HG03159 (cell line): ENCODE measurements at regions not wholly inside any gene's neighbourhood (a gene's known extent, or its start where the extent isn't known, plus 50 kb on each side); places are given as distances from the start of the nearest gene placed in this dataset.
A peak's percentile ranks its signal among the peaks of the same experiment; 100 is the strongest.
"Not testable (repeated sequence)": the region's sequence is repeated elsewhere in the genome, so short reads cannot be mapped to it uniquely, and the experiment has no call there.

ENCODE experiments used
- ATAC-seq: cut with Tn5 transposase; IDR thresholded peaks from one replicate; pipeline ENCODE4 v1.9.1; 2021; ENCODE audit warnings: mild to moderate bottlenecking, moderate library complexity; ENCODE audit not compliant: unreplicated experiment

DNA sequence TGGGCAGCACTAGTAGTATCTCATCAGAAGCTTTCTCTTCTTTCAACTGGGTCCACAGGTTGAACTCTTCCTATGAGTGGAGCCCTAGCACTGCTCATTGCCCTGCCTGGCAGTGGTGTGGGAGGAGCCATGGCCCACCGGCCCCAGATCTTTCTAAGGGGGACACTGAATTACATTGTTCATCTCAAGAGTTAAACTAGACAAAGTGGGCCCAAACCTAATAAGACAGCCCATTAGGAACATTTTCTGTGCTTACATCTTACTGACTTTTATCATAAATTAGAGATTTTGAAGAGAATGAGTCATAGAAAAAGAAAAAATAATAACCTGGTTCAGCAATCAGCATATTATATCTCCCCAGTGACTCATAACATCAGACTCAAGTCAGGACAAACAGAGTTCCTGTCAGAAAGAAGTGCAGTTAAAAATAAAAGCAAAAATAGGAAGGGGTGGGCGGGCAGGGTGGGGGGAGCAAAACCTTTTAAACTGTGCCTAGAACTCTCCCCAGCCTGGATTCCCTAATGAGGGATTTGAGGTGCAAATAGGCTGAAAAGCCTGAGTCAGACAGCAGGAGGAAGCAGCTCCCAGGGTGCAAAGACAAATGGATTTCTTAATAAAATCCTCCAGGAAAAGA is 161.6 kb upstream of the TRIB2 start:
- ATAC-seq = no peak

DNA sequence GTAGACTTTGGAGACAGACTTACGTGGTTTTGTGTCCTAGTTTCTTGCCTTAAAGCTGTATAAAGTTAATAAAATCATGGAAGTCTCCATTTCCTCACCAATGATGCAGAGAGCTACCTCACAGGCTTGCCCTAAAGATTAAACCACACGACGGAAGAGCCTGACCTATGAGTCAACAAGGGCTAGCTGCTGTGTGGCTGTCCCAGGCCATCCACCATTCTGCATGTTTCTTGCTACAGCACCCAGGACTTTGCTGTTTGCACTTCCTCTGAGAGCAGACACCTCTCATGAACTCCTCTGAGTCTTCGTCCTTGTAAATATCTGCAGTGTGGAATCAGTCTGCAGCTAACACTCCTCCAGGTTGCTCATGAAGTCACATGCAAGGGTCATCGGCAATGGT is 160.0 kb upstream of the TRIB2 start:
- ATAC-seq = no peak

DNA sequence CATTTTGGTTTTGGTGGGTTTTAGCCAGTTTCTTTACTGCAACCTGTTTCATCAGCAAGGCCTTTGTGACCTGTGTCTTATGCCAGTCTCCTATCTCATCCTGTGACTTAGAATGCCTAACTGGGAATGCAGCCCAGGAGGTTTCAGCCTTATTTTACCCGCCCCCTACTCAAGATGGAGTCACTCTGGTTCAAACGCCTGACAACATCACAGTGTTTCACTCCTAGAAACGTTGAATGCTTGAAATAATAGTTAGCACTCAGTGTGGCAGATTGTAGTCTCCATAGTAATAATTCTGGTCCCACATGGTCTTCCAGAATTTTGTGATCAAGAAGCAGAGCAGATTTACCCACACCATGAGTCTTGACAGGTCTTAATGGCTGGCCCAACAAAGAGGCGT is 159.0 kb upstream of the TRIB2 start:
- no peak for ATAC-seq

DNA sequence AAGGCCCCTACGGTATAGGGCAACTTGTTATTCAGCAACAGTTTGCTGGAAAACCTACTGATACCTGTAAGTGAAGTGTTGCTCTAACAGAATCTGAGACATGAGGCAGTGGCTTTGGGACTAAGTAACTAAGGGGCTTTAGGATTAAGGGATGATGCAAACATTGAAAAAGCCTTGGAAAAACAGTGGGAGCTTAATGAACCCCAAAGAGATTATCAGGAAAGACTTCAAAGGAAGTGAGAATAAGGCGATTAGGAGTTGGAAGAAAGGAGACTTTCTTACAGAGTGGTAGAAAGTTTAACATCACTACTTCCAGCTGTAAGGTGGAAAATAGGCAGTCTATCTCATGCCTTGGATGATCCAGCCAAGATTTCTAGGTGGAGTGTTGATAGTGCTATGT is 158.2 kb upstream of the TRIB2 start:
- ATAC-seq = no peak

DNA sequence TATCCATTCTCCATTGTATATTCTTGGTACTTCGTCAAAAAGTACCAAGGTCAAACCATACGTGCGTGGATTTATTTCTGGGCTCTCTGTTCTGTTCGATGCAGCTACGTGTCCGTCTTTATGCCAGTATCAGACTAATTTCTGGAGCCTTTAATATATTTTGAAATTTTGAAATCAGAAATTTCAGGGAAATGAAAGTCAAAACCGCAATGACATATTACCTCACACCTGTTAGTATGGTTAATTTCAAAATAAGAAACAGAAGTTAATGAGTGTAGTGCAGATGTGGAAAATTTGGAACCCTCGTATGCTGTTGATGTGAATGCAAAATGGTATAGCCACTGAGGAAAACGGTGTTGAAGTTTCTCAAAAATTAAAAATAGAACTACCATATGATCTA is 156.1 kb upstream of the TRIB2 start:
- ATAC-seq = no peak

DNA sequence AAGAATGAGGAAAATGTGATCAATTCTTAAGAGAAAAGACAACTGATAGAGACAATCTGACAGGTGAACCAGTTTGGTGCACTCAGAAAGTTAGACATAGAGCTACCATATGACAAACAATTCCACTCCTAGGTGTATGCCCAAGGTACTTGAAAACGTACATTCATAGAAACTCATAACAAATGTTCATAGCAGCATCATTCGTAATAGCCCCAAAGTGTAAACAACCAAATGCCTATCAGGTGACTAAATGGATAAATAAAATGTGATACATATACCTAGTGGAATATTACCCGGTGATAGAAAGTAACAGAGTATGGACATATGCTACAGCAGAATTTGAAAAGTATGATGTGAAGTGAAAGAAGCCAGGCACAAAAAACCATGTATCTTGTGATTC is 149.3 kb upstream of the TRIB2 start:
- ATAC-seq = no peak

DNA sequence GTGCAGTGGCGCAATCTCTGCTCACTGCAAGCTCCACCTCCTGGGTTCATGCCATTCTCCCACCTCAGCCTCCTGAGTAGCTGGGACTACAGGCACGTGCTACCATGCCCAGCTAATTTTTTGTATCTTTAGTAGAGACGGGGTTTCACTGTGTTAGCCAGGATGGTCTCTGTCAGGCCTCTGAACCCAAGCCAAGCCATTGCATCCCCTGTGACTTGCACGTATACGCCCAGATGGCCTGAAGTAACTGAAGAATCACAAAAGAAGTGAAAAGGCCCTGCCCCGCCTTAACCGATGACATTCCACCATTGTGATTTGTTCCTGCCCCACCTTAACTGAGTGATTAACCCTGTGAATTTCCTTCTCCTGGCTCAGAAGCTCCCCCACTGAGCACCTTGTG is 147.2 kb upstream of the TRIB2 start:
- not testable (repeated sequence) for ATAC-seq

DNA sequence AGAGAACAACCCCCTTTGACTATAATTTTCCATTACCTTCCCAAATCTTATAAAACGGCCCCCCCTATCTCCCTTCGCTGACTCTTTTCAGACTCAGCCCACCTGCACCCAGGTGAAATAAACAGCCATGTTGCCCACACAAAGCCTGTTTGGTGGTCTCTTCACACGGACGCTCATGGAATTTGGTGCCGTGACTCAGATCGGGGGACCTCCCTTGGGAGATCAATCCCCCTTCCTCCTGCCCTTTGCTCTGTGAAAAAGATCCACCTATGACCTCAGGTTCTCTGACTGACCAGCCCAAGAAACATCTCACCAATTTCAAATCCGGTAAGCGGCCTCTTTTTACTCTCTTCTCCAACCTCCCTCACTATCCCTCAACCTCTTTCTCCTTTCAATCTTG is 146.8 kb upstream of the TRIB2 start:
- ATAC-seq = not testable (repeated sequence)

DNA sequence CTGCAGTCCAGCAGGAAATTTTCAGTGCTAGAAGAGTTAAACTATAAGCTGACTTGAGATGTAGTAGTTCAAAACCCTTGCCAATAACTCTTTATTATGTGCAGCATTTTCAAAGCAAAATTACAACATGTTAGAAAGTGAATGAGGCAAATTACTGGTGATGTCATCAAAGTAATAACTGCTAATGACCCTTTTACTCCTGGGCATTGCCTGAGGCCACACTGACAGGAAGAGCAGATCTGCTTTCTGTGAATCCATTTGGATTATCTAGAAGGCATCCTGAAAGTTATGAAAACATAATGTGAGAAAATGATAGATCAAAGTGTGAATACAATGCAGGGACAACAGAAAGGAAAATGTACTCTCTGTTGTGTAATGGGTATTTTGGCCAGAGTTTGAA is 139.6 kb upstream of the TRIB2 start:
- ATAC-seq = no peak

DNA sequence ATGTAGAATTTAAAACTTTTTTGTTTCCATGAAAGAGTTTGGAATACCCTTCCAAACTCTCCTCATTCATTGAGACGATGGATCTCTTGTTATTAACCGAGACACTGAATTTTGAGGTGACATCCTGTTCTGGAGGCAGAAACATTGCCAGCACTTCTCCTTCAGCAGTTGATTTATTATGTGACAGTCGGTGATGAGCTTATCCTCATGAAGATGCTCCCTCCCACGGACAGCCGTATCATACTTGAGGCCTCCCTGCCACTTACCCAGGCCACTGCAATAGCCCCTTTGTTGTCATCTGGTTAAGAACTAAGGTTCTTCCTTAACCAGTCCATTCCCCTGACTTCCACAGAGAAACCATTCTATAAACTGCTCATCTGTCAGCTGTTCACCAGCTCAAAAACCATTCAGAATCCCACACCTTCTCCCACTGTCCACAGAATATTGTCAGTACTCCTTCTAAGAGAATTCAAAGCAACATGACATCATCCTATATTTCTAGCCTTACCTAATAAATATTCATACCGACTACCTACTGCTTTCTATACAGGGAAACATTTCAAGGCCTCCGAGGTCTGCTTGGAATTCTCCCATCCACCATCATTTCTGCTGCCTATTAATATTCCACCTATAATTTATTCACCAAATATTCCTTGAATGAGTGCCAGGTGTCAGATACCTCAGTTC is 139.0 kb upstream of the TRIB2 start:
- ATAC-seq = no peak

DNA sequence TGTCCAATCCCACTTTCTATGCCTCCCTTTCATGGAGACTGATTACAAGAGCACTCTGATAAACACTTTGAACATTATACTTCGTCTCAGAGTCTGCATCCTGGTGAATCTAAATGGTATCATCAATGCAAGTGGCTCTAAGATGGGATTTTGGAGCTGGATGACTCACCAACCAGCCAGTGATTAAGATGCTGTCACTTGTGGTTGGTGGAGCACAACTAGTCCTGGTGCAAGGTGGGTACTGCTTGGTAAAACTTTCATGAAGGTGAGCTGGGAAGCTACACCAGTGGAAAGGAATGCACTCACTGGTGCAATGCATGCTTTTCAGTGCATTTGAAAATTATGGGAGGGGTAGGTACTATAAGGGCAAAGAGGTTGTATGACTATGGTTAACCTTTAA is 137.7 kb upstream of the TRIB2 start:
- ATAC-seq = no peak

DNA sequence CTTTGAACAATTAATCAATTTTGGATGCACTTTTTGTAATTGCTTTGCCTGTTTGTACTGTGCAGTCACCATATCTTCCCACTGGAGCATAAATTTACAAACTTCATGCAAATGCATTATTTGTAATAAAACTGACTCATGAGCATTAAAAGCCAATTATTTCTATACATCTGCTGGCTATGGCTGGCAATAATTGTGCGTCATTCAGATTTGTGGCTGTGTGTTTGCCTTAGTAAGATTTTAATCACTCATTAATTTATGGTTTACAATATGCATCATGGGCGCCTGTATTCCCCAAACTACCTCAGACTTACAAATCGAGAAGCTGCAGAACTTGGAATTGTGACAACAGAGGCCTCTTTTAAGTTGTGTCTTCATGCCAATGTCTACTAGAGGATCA is 132.4 kb upstream of the TRIB2 start:
- ATAC-seq = no peak

DNA sequence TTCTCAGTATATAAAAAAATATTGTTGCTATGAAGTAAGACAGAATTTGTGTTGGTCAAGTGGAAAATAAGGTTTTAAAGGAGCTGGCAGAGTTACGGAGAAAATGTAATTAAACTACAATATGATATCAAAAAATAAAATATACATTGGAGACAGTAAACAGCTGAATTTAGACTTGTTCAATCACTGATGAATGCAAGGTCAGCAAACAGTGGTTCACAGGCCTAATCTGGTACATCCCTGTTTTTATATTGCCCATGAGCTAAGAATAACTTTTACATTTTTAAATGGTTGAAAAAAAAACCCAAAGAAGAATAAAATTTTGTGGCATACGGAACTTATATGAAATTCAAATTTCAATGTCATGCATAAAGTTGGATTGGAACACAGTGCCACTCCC is 131.0 kb upstream of the TRIB2 start:
- ATAC-seq = no peak

DNA sequence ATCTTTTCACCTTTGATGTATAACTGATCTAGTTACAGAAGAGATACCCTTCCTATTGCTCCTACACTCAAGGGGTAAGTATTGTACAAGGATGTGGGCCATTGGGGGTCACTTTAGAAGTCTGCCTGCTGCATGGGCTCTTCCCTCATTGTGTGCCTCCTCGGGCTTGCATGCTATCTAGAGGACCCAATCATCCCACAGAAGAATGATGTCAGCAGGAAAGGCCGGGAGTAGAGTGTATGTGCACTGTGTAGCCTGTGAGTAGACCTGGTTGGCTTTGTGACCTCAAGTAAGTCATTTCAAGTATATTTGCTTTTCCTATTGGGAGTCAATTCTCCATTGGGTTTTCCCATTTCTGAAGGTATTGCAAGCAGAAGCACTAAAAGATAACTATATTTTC is 129.5 kb upstream of the TRIB2 start:
- no peak for ATAC-seq

DNA sequence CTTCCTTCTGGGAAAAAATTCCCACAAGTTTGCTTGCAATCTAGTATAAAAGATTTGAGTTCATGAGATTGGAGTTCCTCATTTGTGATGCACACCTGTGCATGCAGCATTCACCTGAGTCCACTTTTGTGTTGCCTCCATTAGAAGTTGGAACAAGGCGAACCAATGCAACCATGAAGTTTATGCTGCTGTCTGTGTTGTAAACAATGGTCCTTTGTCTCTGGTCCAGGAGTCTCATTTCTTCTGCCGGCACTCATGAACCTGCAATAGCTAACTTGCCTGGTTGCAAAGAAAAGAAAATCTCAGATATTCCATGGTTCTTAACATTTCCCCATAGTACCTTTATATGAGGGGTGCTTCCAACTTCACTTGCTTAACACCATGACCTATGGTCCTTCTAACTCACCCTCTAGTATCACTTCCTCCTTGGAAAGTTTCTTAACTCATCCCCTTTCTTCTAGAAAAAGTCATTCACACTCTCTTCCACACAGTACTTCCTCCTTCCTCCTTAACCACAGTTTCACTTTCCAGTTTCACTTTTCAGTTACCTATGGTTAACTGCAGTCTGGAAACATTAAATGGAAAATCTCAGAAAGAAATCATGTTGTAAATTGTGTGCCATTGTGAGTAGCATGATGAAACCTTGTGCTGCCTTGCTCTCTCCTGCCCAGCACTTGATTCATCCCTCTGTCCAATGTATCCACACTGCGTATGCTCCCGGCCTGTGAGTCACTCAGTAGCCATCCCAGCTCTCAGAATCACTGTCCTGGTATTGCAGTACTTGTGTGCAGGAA is 128.8 kb upstream of the TRIB2 start:
- peak; percentile 87 for ATAC-seq

DNA sequence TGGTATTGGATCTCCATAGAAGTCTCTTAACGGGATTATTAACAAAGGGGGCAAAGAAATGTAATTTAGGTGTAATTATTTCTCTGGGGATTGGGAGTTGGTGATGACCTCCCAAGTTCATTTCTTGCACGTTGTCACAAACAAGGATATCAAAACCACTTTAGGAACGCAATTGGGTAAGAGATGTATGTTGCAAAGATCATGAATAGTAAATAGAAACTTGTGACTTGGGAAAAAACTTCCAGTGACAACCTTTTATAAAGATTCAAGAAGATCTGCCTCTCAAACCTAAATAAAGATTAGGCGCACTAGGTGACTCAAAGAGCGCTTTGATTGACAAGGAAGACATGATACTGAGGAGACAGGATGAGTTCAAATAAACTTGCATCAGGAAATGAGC is 127.8 kb upstream of the TRIB2 start:
- no peak for ATAC-seq

DNA sequence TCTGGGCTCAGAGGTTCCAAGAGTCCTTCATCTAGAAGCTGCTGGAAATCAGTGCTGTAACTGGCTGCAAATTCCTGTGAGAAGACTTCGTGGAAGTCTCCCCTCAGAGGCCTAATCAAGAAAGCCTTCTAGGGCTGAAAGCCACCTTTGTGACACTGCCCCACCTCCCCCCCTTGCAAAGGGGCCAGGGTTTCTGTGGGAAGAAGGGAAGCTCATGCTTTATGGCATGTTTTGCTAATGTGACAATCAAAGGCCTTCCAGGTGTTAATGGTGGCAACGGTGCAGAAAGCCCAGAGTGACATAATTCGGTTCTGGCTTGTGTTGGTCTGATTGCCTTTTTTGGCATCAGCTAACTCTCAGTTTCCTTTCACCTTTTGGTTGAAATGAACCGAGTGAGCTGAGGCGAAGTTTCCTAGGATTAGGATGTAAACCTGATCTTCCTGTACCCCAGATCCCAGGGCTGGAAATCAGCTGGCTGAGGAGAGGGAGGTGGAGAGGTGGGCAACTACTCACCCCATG is 126.9 kb upstream of the TRIB2 start:
- ATAC-seq = no peak

DNA sequence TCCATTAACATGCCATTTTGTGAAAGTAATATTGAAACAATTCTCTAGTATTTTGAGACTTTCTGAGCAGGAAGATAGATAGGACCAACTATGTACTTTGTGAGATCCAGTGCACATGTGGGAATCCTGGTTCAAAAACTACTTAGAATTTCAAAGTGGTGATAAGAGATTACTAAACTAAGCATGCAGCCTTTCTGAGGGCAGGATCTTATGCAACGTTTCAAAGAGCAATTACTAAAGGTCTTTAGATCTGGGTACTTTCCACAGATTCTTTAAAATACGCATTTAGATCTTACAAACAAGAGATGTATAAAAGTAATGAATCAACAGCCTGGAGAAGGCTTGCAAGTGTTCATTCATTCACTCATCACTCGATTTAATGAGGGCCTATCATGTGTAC is 124.4 kb upstream of the TRIB2 start:
- ATAC-seq = no peak

DNA sequence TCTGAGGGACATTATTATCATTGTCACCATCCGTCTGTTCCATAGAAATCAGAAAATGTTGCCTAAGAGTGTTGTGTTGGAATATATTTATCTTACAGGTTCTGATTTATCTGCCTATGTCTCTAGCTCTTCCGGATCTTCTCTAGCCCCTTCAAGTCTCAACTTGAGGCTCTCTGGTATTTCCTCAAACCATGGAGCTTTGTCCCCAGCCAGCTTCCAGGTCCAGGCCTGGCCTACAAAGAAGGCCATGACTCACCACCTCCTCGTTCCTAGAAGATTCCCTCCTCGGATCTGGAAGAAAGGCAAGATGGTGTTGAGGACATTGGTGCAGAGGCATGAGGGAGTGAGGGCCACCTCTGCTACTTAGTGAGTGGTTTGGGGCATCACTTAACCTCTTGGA is 122.1 kb upstream of the TRIB2 start:
- no peak for ATAC-seq

DNA sequence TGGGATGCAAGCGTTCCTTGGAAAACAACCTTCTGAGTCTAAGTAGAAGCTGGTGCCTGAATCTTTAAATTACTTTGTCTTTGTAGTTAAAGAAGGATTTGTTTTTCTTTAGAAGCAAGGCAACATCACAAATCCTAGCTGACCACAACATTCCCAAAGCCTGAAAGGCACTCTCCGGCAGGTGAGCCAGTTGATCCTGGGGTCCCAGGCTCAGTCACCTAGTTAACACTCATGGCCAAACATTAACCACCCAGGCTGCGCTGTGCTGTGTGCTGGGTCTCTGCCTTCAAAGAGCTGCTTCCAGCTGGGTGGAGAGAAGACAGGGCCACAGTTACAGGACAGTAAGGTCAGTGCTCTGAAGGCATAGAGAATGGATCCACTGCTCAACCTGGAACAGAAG is 120.0 kb upstream of the TRIB2 start:
- ATAC-seq = no peak

DNA sequence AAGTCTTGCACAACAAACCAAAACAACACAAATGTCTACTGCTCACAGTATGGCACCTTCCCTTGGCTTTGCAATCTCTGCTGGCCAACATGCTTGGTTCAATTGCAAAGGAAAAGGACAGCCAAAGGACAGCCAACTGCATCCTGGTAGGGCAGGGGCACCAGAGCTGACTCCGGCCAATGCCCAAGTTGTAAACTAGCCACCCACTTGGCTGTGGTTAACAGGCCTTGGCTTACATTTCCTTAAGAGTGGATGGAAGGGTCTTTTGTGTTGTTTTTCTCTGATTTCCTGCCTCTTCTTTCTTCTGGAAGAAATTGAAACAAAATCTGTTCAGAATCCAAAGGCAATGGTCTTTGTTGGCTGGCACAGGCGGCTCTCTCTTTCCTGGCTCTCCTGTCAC is 119.1 kb upstream of the TRIB2 start:
- ATAC-seq = no peak

DNA sequence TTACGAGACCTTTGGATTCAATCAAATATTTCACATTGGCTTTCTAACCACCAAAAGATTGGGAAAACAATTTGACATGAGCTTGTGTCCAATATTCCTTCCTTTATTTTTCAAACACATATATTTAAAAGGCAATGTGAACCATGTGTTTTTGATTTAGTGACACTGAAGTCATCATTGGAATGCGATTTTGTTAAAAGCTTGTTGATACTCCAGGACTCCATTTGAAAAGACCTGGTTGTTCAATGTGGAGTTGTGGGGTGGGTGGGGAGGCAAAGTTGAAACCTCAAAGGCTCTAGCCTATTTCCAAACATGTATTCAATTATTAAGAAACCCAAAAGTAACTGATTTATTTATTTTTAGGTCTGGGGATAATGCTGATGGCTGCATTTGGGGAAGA is 114.1 kb upstream of the TRIB2 start:
- no peak for ATAC-seq
